H1 (cell line): ENCODE measurements at regions not wholly inside any gene's neighbourhood (a gene's known extent, or its start where the extent isn't known, plus 50 kb on each side); places are given as distances from the start of the nearest gene placed in this dataset.

Experiments used
- CTCF ChIA-PET: fragments of 300-600 bp; sonication (Branson Sonifier 250); formaldehyde crosslinking; loops from one replicate; lab custom pipeline; 2021; ENCODE audit not compliant: partially characterized antibody; lab: Charles Lee
- POLR2A ChIA-PET: fragments of 300-600 bp; sonication (Branson Sonifier 250); formaldehyde crosslinking; loops from one replicate; lab custom pipeline; 2021; ENCODE audit warnings: inconsistent platforms; ENCODE audit not compliant: partially characterized antibody; lab: Charles Lee
- DNase-seq, 2 experiments: peaks; one replicate each; pipeline versions ENCODE4 v3.0.0 to v3.0.0-alpha.2; 2010 to 2022; ENCODE audit warnings: low spot score in 2 of 2, low read depth in 1 of 2, mixed read lengths in 1 of 2
- FAIRE-seq: peaks from 2 replicates; lab custom pipeline; 2011; peaks lifted over from hg19 to GRCh38; lab: Jason Lieb, UNC
- H2AFZ ChIP-seq: 2 replicates; pipeline ENCODE4 v1.8.1; 2012; ENCODE audit warnings: low read length, inconsistent platforms
- H2AK5ac ChIP-seq: 2 replicates; pipeline ENCODE4 v1.6.1; 2013; ENCODE audit warnings: low read depth, low read length
- H2BK120ac ChIP-seq: replicated peaks from 2 replicates; pipeline ENCODE3; 2013; ENCODE audit warnings: low read depth, low read length, inconsistent platforms
- H2BK12ac ChIP-seq: 2 replicates; pipeline ENCODE4 v1.6.1; 2013; ENCODE audit warnings: low read depth, low read length
- H2BK15ac ChIP-seq: 2 replicates; pipeline ENCODE4 v1.6.1; 2013; ENCODE audit warnings: low read length
- H2BK20ac ChIP-seq: 2 replicates; pipeline ENCODE4 v1.6.1; 2013; ENCODE audit warnings: low read length
- H2BK5ac ChIP-seq: 2 replicates; pipeline ENCODE4 v1.6.1; 2013; ENCODE audit warnings: low read depth, low read length
- H3K14ac ChIP-seq: 2 replicates; pipeline ENCODE4 v1.6.1; 2013; ENCODE audit warnings: inconsistent platforms; ENCODE audit not compliant: insufficient read length
- H3K18ac ChIP-seq: 2 replicates; pipeline ENCODE4 v1.6.1; 2013; ENCODE audit warnings: low read length; ENCODE audit errors: extremely low read depth
- H3K23ac ChIP-seq: 2 replicates; pipeline ENCODE4 v1.6.1; 2013; ENCODE audit warnings: inconsistent platforms; ENCODE audit not compliant: insufficient read length
- H3K23me2 ChIP-seq: 2 replicates; pipeline ENCODE4 v1.6.1; 2013; ENCODE audit warnings: low read depth, low read length
- H3K27ac ChIP-seq: 2 replicates; pipeline ENCODE4 v1.6.1; 2011; ENCODE audit warnings: low read depth, low read length, inconsistent platforms
- H3K27me3 ChIP-seq, 4 experiments: replicated peaks in 1 of 4; 1 replicate in 1 of 4; 2 replicates in 3 of 4; pipeline versions ENCODE4 v1.6.1 to v1.8.1; 2011 to 2013; ENCODE audit warnings: low read length in 3 of 4, mild to moderate bottlenecking in 3 of 4, inconsistent platforms in 2 of 4, mixed read lengths in 2 of 4, moderate library complexity in 1 of 4; ENCODE audit not compliant: control insufficient read depth in 3 of 4, insufficient read depth in 3 of 4; ENCODE audit errors: extremely low read depth in 1 of 4
- H3K36me3 ChIP-seq, 4 experiments: 2 replicates each; pipeline versions ENCODE4 v1.6.1 to v1.8.1; 2011 to 2013; ENCODE audit warnings: mild to moderate bottlenecking in 4 of 4, low read length in 3 of 4, moderate library complexity in 2 of 4, control low read depth in 1 of 4, inconsistent platforms in 1 of 4; ENCODE audit not compliant: insufficient read depth in 4 of 4, control insufficient read depth in 2 of 4
- H3K4ac ChIP-seq: replicated peaks from 2 replicates; pipeline ENCODE3; 2013; ENCODE audit warnings: low read length, low read depth, mixed read lengths, inconsistent platforms; ENCODE audit not compliant: insufficient read length
- H3K4me1 ChIP-seq, 4 experiments: replicated peaks in 1 of 4; 1 replicate in 1 of 4; 2 replicates in 3 of 4; pipeline versions ENCODE4 v1.6.1 to v1.8.1; 2011 to 2013; ENCODE audit warnings: low read length in 3 of 4, inconsistent platforms in 2 of 4, mixed read lengths in 1 of 4; ENCODE audit not compliant: insufficient read depth in 4 of 4, control insufficient read depth in 3 of 4
- H3K4me2 ChIP-seq, 2 experiments: 2 replicates each; pipeline versions ENCODE4 v1.6.1 to v1.8.1; 2011 to 2013; ENCODE audit warnings: low read depth in 2 of 2, low read length in 2 of 2, control low read depth in 1 of 2, inconsistent platforms in 1 of 2, mild to moderate bottlenecking in 1 of 2; ENCODE audit not compliant: insufficient read depth in 1 of 2
- H3K4me3 ChIP-seq, 4 experiments: fragments of 200-600, 300-600 bp in 1 of 4; sonication (generic), shearing (Covaris generic), sonication (Bioruptor Twin) in 1 of 4; 2 replicates each; pipeline versions ENCODE4 v1.5.1 to v1.8.1; 2011 to 2016; ENCODE audit warnings: low read length in 4 of 4, low read depth in 3 of 4, control low read depth in 2 of 4, inconsistent platforms in 2 of 4, mild to moderate bottlenecking in 2 of 4, mixed read lengths in 1 of 4, moderate library complexity in 1 of 4; ENCODE audit not compliant: insufficient read depth in 2 of 4; ENCODE audit errors: extremely low read depth in 1 of 4
- H3K56ac ChIP-seq: replicated peaks from 2 replicates; pipeline ENCODE3; 2013; ENCODE audit warnings: low read depth, mild to moderate bottlenecking, mixed read lengths, low read length, inconsistent platforms; ENCODE audit not compliant: insufficient read length
- H3K79me1 ChIP-seq: 2 replicates; pipeline ENCODE4 v1.6.1; 2013; ENCODE audit warnings: low read depth, low read length, control low read depth
- H3K79me2 ChIP-seq, 2 experiments: 2 replicates each; pipeline versions ENCODE4 v1.6.1 to v1.8.1; 2012 to 2013; ENCODE audit warnings: low read length in 2 of 2, mild to moderate bottlenecking in 2 of 2, inconsistent platforms in 1 of 2; ENCODE audit not compliant: insufficient read depth in 2 of 2, control insufficient read depth in 1 of 2
- H3K9ac ChIP-seq, 4 experiments: replicated peaks in 1 of 4; 1 replicate in 1 of 4; 2 replicates in 3 of 4; pipeline versions ENCODE4 v1.6.1 to v1.8.1; 2011 to 2013; ENCODE audit warnings: low read depth in 3 of 4, low read length in 3 of 4, control low read depth in 2 of 4, mild to moderate bottlenecking in 2 of 4, moderate library complexity in 2 of 4, inconsistent platforms in 1 of 4; ENCODE audit errors: extremely low read depth in 1 of 4
- H3K9me3 ChIP-seq, 2 experiments: 2 replicates each; pipeline versions ENCODE4 v1.6.1 to v1.8.1; 2012 to 2013; ENCODE audit warnings: mild to moderate bottlenecking in 2 of 2, moderate library complexity in 2 of 2, control low read depth in 1 of 2, inconsistent platforms in 1 of 2, low read depth in 1 of 2, low read length in 1 of 2, mixed read lengths in 1 of 2; ENCODE audit not compliant: insufficient read depth in 2 of 2
- H4K20me1 ChIP-seq, 2 experiments: replicated peaks in 1 of 2; 2 replicates each; pipeline versions ENCODE3 to v1.8.1; 2011 to 2013; ENCODE audit warnings: inconsistent platforms in 2 of 2, low read length in 2 of 2, mild to moderate bottlenecking in 1 of 2; ENCODE audit not compliant: insufficient read depth in 2 of 2, control insufficient read depth in 1 of 2
- H4K5ac ChIP-seq: 2 replicates; pipeline ENCODE4 v1.6.1; 2013; ENCODE audit warnings: low read length, low read depth, mixed read lengths, inconsistent platforms; ENCODE audit not compliant: insufficient read length
- H4K8ac ChIP-seq: 2 replicates; pipeline ENCODE4 v1.8.0; 2013; ENCODE audit warnings: mild to moderate bottlenecking, moderate library complexity, low read length, inconsistent platforms; ENCODE audit not compliant: insufficient read depth; ENCODE audit errors: extremely low read depth
- H4K91ac ChIP-seq: replicated peaks from 2 replicates; pipeline ENCODE3; 2013; ENCODE audit warnings: low read length, mixed read lengths, inconsistent platforms; ENCODE audit not compliant: insufficient read length
- BCL11A ChIP-seq, 2 experiments: IDR thresholded peaks; one replicate each; pipeline ENCODE4 v1.6.1; 2011; ENCODE audit warnings: low read depth in 2 of 2, low read length in 2 of 2, mild to moderate bottlenecking in 2 of 2
- HDAC2 ChIP-seq, 2 experiments: fragments of 300-600 bp in 1 of 2; sonication (generic) in 1 of 2; IDR thresholded peaks; 2 replicates each; pipeline ENCODE4 v1.6.1; 2011 to 2012; ENCODE audit warnings: low read depth in 2 of 2, low read length in 2 of 2, mild to moderate bottlenecking in 2 of 2, moderate library complexity in 2 of 2, borderline replicate concordance in 1 of 2, inconsistent platforms in 1 of 2
- JUN ChIP-seq: IDR thresholded peaks from 2 replicates; pipeline ENCODE4 v1.6.1; 2011; ENCODE audit warnings: low read depth, mild to moderate bottlenecking, improper control_type of control experiment, low read length
- KDM5A ChIP-seq: fragments of 200-600 bp; IDR thresholded peaks from 2 replicates; pipeline ENCODE4 v1.7.1; 2012; ENCODE audit warnings: mild to moderate bottlenecking, low read length, inconsistent platforms, mixed read lengths
- NANOG ChIP-seq: IDR thresholded peaks from 2 replicates; pipeline ENCODE4 v1.6.1; 2011; ENCODE audit warnings: low read length, low read depth, mild to moderate bottlenecking, inconsistent platforms; ENCODE audit not compliant: insufficient read depth, poor library complexity, severe bottlenecking
- NRF1 ChIP-seq: IDR thresholded peaks from 2 replicates; pipeline ENCODE4 v1.6.1; 2011; ENCODE audit warnings: mild to moderate bottlenecking, low read depth, low read length, improper control_type of control experiment
- POLR2AphosphoS5 ChIP-seq: IDR thresholded peaks from 2 replicates; pipeline ENCODE4 v1.6.1; 2011; ENCODE audit warnings: low read depth, low read length
- RNF2 ChIP-seq: fragments of 200-900, 300-1000 bp; sonication (generic); IDR thresholded peaks from 2 replicates; pipeline ENCODE4 v1.7.1; 2016; ENCODE audit warnings: borderline replicate concordance, low read depth, mild to moderate bottlenecking, antibody characterized with exemption, low read length; ENCODE audit not compliant: poor library complexity, severe bottlenecking; ENCODE audit errors: missing control alignments
- RXRA ChIP-seq: IDR thresholded peaks from 2 replicates; pipeline ENCODE4 v1.6.1; 2011; ENCODE audit warnings: low read depth, mild to moderate bottlenecking, low read length, moderate library complexity; ENCODE audit not compliant: insufficient read depth
- SAP30 ChIP-seq: fragments of 300-600 bp; sonication (generic); IDR thresholded peaks from 2 replicates; pipeline ENCODE4 v1.7.1; 2012; ENCODE audit warnings: low read length, moderate library complexity, mild to moderate bottlenecking, inconsistent platforms; ENCODE audit not compliant: insufficient read depth, insufficient replicate concordance
- SUZ12 ChIP-seq: fragments of 200-600 bp; sonication (generic); IDR thresholded peaks from 2 replicates; pipeline ENCODE4 v1.6.1; 2012; ENCODE audit warnings: mild to moderate bottlenecking, inconsistent platforms, low read length, moderate library complexity, mixed read lengths
- TAF1 ChIP-seq: IDR thresholded peaks from 2 replicates; pipeline ENCODE4 v1.6.1; 2011; ENCODE audit warnings: mild to moderate bottlenecking, low read depth, low read length
- TEAD4 ChIP-seq: IDR thresholded peaks from 2 replicates; pipeline ENCODE4 v1.6.1; 2012; ENCODE audit warnings: low read depth, low read length, inconsistent platforms, mixed read lengths
- ZNF274 ChIP-seq: IDR thresholded peaks from 2 replicates; pipeline ENCODE4 v1.7.0; 2012; ENCODE audit warnings: low read length, borderline replicate concordance; ENCODE audit errors: extremely low read depth
- WGBS, 2 experiments: shearing (Covaris generic) in 1 of 2; methylation state at CpG; one replicate each; pipeline versions ENCODE4 v1.1.6 to v1.1.7; 2013 to 2015; ENCODE audit warnings: low lambda C conversion rate in 2 of 2, mixed read lengths in 2 of 2, inconsistent platforms in 1 of 2, low coverage in 1 of 2, missing lambda C conversion rate in 1 of 2; ENCODE audit not compliant: insufficient replicate concordance in 2 of 2, insufficient coverage in 1 of 2, insufficient read length in 1 of 2; ENCODE audit errors: extremely low coverage in 1 of 2, missing lambda C conversion rate in 1 of 2; 5-methylcytosine and 5-hydroxymethylcytosine counted together

DNA sequence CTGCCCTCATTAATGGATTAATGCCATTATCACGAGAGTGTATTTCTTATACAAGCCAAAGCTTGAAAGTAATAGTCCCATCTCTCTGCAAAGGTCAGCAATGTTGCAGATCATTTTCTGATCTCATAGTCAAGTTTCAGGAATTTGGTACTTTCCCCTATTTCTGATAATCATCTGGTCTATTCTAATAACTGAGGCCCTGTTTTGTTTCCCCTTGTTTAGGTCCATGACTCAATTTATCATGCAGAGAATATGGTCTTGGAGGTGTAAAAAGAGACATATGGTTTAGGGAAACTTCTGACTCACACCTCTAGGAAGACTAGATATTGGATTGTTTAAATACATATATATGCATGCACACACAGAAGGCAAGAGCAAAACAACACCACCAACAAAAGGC, 339.3 kb upstream of the NUDT12 start:
- H3K9me3 ChIP-seq: no peaks in the 10 kb centered on the region
- H2BK15ac ChIP-seq: no peak overlapping the region
- no peak overlapping the region for H2BK5ac ChIP-seq
- H4K5ac ChIP-seq: no peak overlapping the region
- FAIRE-seq (no peak), DNase-seq (no peak)
- no peaks in the 10 kb centered on the region for H3K4me1 ChIP-seq
- no peak overlapping the region for H3K9ac ChIP-seq
- no peak overlapping the region for H2AFZ ChIP-seq
- H2BK20ac ChIP-seq: no peak overlapping the region
- H2AK5ac ChIP-seq: no peak overlapping the region
- ChIA-PET POLR2A (no interaction called here), CTCF (interaction anchor here (0.6 kb wide), 1 partner anchor 292 kb away, joined by 3 read pairs; no protein-coding TSS in a partner anchor)
- no peak overlapping the region for H3K4me2 ChIP-seq
- H3K4ac ChIP-seq: no peak overlapping the region
- H3K23ac ChIP-seq: no peak overlapping the region
- WGBS, 2 experiments: 100% methylated on average over 1 of the region's 1 CpG; no CpG with 5 or more reads in 1 of the 2 experiments
- no peak overlapping the region for H3K56ac ChIP-seq
- H4K8ac ChIP-seq: no peak overlapping the region
- H2BK120ac ChIP-seq: no peak overlapping the region
- H3K79me2 ChIP-seq: no peaks in the 10 kb centered on the region
- no peak overlapping the region for H3K14ac ChIP-seq
- no peaks in the 10 kb centered on the region for H3K36me3 ChIP-seq
- no peak overlapping the region for H3K18ac ChIP-seq
- H3K27ac ChIP-seq: no peak overlapping the region
- H3K27me3 ChIP-seq: no peaks in the 10 kb centered on the region
- no peak overlapping the region for H4K91ac ChIP-seq
- no peaks in the 10 kb centered on the region for H4K20me1 ChIP-seq
- H3K23me2 ChIP-seq: no peaks in the 10 kb centered on the region
- H3K4me3 ChIP-seq: no peak overlapping the region
- no peak overlapping the region for H2BK12ac ChIP-seq
- H3K79me1 ChIP-seq: no peaks in the 10 kb centered on the region
- TF ChIP-seq NANOG (no peak), ZNF274 (no peak), RXRA (no peak), KDM5A (no peak), TEAD4 (no peak), BCL11A (IDR thresholded peaks at IDR 0.05; ENCODE audit: low read depth in 2 of 2, low read length in 2 of 2) (no peak), HDAC2 (IDR thresholded peaks at IDR 0.05; ENCODE audit: borderline replicate concordance in 1 of 2, low read depth in 2 of 2, low read length in 2 of 2) (no peak), JUN (no peak), POLR2AphosphoS5 (no peak), RNF2 (no peak), SUZ12 (no peak), SAP30 (no peak), TAF1 (no peak), NRF1 (no peak)
